PC-3 (cell line): ENCODE measurements at regions not wholly inside any gene's neighbourhood (a gene's known extent, or its start where the extent isn't known, plus 50 kb on each side); places are given as distances from the start of the nearest gene placed in this dataset.

Experiments
- ATAC-seq: fragments of 200-7000 bp; cut with Tn5 transposase; 2 replicates; pipeline ENCODE4 v1.9.1; 2020; ENCODE audit warnings: mild to moderate bottlenecking, moderate library complexity
- BruUV-seq: library from RNA; stranded (reverse); fragments of 400-500 nt; replicated peaks from 2 replicates; lab custom pipeline; 2021; lab: Mats Ljungman, UMichigan
- CTCF ChIA-PET: fragments of 300-600 bp; sonication (Branson Sonifier 250); formaldehyde crosslinking; loops from one replicate; lab custom pipeline; 2022; ENCODE audit warnings: antibody characterized with exemption; lab: Charles Lee
- POLR2A ChIA-PET: fragments of 300-600 bp; sonication (Branson Sonifier 250); formaldehyde crosslinking; loops from one replicate; lab custom pipeline; 2022; ENCODE audit warnings: antibody characterized with exemption; ENCODE audit not compliant: unreplicated experiment; lab: Charles Lee
- DNase-seq: peaks from one replicate; pipeline ENCODE4 v3.0.0-alpha.2; 2015
- H2AFZ ChIP-seq: fragments of 300-600 bp; sonication (generic); 2 replicates; pipeline ENCODE4 v1.6.0; 2016; ENCODE audit warnings: antibody characterized with exemption, low read length
- H3F3A ChIP-seq: fragments of 300-600 bp; sonication (generic); one replicate; pipeline ENCODE4 v1.6.0; 2017; ENCODE audit warnings: antibody characterized with exemption, low read length, control low read depth, mild to moderate bottlenecking; ENCODE audit not compliant: unreplicated experiment
- H3K27ac ChIP-seq: fragments of 300-600 bp; sonication (generic); 2 replicates; pipeline ENCODE4 v1.5.1; 2016; ENCODE audit warnings: mild to moderate bottlenecking, low read length
- H3K27me3 ChIP-seq: fragments of 300-600 bp; sonication (generic); 2 replicates; pipeline ENCODE4 v1.6.1; 2016; ENCODE audit warnings: low read length, mixed read lengths
- H3K36me3 ChIP-seq: fragments of 300-600 bp; sonication (generic); 2 replicates; pipeline ENCODE4 v1.6.1; 2016; ENCODE audit warnings: low read depth, mixed run types, low read length, mixed read lengths
- H3K4me1 ChIP-seq: fragments of 300-600 bp; sonication (generic); 2 replicates; pipeline ENCODE4 v1.5.1; 2016; ENCODE audit warnings: low read length; ENCODE audit not compliant: insufficient read depth
- H3K4me2 ChIP-seq: fragments of 300-600 bp; sonication (generic); 2 replicates; pipeline ENCODE4 v1.6.0; 2016; ENCODE audit warnings: low read length
- H3K4me3 ChIP-seq: fragments of 300-600 bp; sonication (generic); 2 replicates; pipeline ENCODE4 v1.5.1; 2016; ENCODE audit warnings: mild to moderate bottlenecking, low read length, mixed read lengths
- H3K79me2 ChIP-seq: fragments of 300-600 bp; sonication (generic); 2 replicates; pipeline ENCODE4 v1.6.1; 2017; ENCODE audit warnings: low read length, mixed read lengths
- H3K9ac ChIP-seq: fragments of 300-600 bp; sonication (generic); 2 replicates; pipeline ENCODE4 v1.6.0; 2016; ENCODE audit warnings: mild to moderate bottlenecking, low read length
- H3K9me2 ChIP-seq: fragments of 300-600 bp; sonication (generic); replicated peaks from 2 replicates; pipeline ENCODE4 v1.6.1; 2016; ENCODE audit warnings: mixed run types, low read length, mixed read lengths
- H3K9me3 ChIP-seq: fragments of 300-600 bp; sonication (generic); 2 replicates; pipeline ENCODE4 v1.6.1; 2016; ENCODE audit warnings: low read length, mixed read lengths
- H4K20me1 ChIP-seq: fragments of 300-600 bp; sonication (generic); 2 replicates; pipeline ENCODE4 v1.6.1; 2016; ENCODE audit warnings: low read length, mixed read lengths
- CTCF ChIP-seq: fragments of 300-600 bp; sonication (generic); conservative IDR thresholded peaks from 2 replicates; pipeline ENCODE4 v1.5.1; 2017; ENCODE audit warnings: antibody characterized with exemption, low read depth, mild to moderate bottlenecking, low read length
- EZH2 ChIP-seq: fragments of 300-600 bp; sonication (generic); IDR thresholded peaks from one replicate; pipeline ENCODE4 v1.6.1; 2017; ENCODE audit warnings: antibody characterized with exemption, mild to moderate bottlenecking, low read length; ENCODE audit not compliant: unreplicated experiment
- EZH2phosphoT487 ChIP-seq: fragments of 300-600 bp; sonication (generic); IDR thresholded peaks from 2 replicates; pipeline ENCODE4 v1.6.1; 2018; ENCODE audit warnings: mild to moderate bottlenecking, antibody characterized with exemption, low read length, borderline replicate concordance
- intact Hi-C: fragments of 100-400 bp; cut with micrococcal nuclease; formaldehyde crosslinking; loops from 2 replicates; pipeline ENCODE4 v1.9.0; 2023

GRCh38 chr2:13581471-13581870 is 864.7 kb downstream of the TRIB2 start:
- no peaks in the 10 kb centered on the region for H3K4me1 ChIP-seq
- no peak overlapping the region for H3K4me2 ChIP-seq
- no peaks in the 10 kb centered on the region for H3K36me3 ChIP-seq
- H3K27me3 ChIP-seq, result no peaks in the 10 kb centered on the region
- ATAC-seq (no peak), DNase-seq (peak; percentile 23)
- no peak overlapping the region for H3K27ac ChIP-seq
- no peaks in the 10 kb centered on the region for H3K79me2 ChIP-seq
- ChIA-PET POLR2A (no interaction called here), CTCF (no interaction called here)
- H3K9ac ChIP-seq, result no peak overlapping the region
- H3F3A ChIP-seq, result no peaks in the 10 kb centered on the region
- no peaks in the 10 kb centered on the region for H3K9me2 ChIP-seq
- no peak overlapping the region for H3K4me3 ChIP-seq
- no peak overlapping the region for H2AFZ ChIP-seq
- intact Hi-C loops, result no loop called here
- no peaks in the 10 kb centered on the region for H3K9me3 ChIP-seq
- no TSS peak for BruUV-seq
- no peaks in the 10 kb centered on the region for H4K20me1 ChIP-seq
- TF ChIP-seq CTCF (peak; percentile 19; the same call in 1 of the 2 replicates), EZH2 (no peak)

GRCh38 chr2:13583609-13584008 is 866.9 kb downstream of the TRIB2 start:
- no peak for DNase-seq
- H3K9ac ChIP-seq, result no peak overlapping the region
- ChIA-PET CTCF (no interaction called here), POLR2A (interaction anchor here (0.6 kb wide), 1 partner anchor 25 kb away, joined by 4 read pairs; no protein-coding TSS in a partner anchor)
- no peaks in the 10 kb centered on the region for H4K20me1 ChIP-seq
- no peak for ATAC-seq
- no peak overlapping the region for H3K27ac ChIP-seq
- no peaks in the 10 kb centered on the region for H3K79me2 ChIP-seq
- intact Hi-C loops, result no loop called here
- no peaks in the 10 kb centered on the region for H3K4me1 ChIP-seq
- no peaks in the 10 kb centered on the region for H3K9me3 ChIP-seq
- no peak overlapping the region for H3K4me3 ChIP-seq
- no peaks in the 10 kb centered on the region for H3K9me2 ChIP-seq
- H2AFZ ChIP-seq, result no peak overlapping the region
- H3F3A ChIP-seq, result no peaks in the 10 kb centered on the region
- BruUV-seq, result no TSS peak
- TF ChIP-seq CTCF (no peak), EZH2phosphoT487 (no peak), EZH2 (no peak)
- no peak overlapping the region for H3K4me2 ChIP-seq
- no peaks in the 10 kb centered on the region for H3K36me3 ChIP-seq
- H3K27me3 ChIP-seq, result no peaks in the 10 kb centered on the region

GRCh38 chr2:13584020-13584419 is 867.3 kb downstream of the TRIB2 start:
- Histone ChIP-seq H2AFZ (no peak overlapping the region), H3K36me3 (no peaks in the 10 kb centered on the region), H3K79me2 (no peaks in the 10 kb centered on the region), H3K27ac (no peak overlapping the region), H4K20me1 (no peaks in the 10 kb centered on the region), H3K4me2 (no peak overlapping the region), H3K9me2 (no peaks in the 10 kb centered on the region), H3K4me1 (no peaks in the 10 kb centered on the region), H3K9ac (no peak overlapping the region), H3F3A (no peaks in the 10 kb centered on the region), H3K9me3 (no peaks in the 10 kb centered on the region), H3K27me3 (no peaks in the 10 kb centered on the region), H3K4me3 (no peak overlapping the region)
- no peak for DNase-seq
- CTCF ChIA-PET, result no interaction called here
- no peak; the same call in 1 of the 2 replicates for ATAC-seq
- TF ChIP-seq EZH2 (no peak), EZH2phosphoT487 (no peak), CTCF (no peak)
- POLR2A ChIA-PET, result interaction anchor here (0.6 kb wide), 1 partner anchor 25 kb away, joined by 4 read pairs; no protein-coding TSS in a partner anchor
- intact Hi-C loops, result no loop called here
- BruUV-seq, result no TSS peak
